ENCODE measurements at regions not wholly inside any gene's neighbourhood (a gene's known extent, or its start where the extent isn't known, plus 50 kb on each side); places are given as distances from the start of the nearest gene placed in this dataset.
"Not testable (repeated sequence)": the region's sequence is repeated elsewhere in the genome, so short reads cannot be mapped to it uniquely, and the experiment has no call there.

GRCh38 chr1:149254894-149255847, 151.8 kb upstream of the NBPF9 start:
- TF ChIP-seq WRNIP1 (IDR thresholded peaks at IDR 0.05; ENCODE audit: borderline replicate concordance, low read depth, low read length); YBX1 (IDR thresholded peaks at IDR 0.05); PML (IDR thresholded peaks at IDR 0.05; ENCODE audit: low read length); EP300 (IDR thresholded peaks at IDR 0.05; ENCODE audit: borderline replicate concordance in 1 of 2, control insufficient read depth in 1 of 2, low read depth in 2 of 2, low read length in 2 of 2); TARDBP (IDR thresholded peaks at IDR 0.05; ENCODE audit: borderline replicate concordance): not testable (repeated sequence)

All from GM12878 (cell line).